Occipital lobe (tissue), 2 donors: ENCODE measurements at regions not wholly inside any gene's neighbourhood (a gene's known extent, or its start where the extent isn't known, plus 50 kb on each side); places are given as distances from the start of the nearest gene placed in this dataset. TPM values are rescaled to one million over a fixed set of nuclear protein-coding genes. Genes with fewer than 3 reads are reported as not detected.

Source experiments
- DNase-seq: peaks from one replicate; lab custom pipeline; 2025; lab: John Stamatoyannopoulos, UW
- small RNA-seq: library from RNA; depleted of rRNA; stranded (forward); fragments of <200 nt; gene quantifications from one replicate; pipeline ENCODE3, GENCODE V24; 2014

DNA sequence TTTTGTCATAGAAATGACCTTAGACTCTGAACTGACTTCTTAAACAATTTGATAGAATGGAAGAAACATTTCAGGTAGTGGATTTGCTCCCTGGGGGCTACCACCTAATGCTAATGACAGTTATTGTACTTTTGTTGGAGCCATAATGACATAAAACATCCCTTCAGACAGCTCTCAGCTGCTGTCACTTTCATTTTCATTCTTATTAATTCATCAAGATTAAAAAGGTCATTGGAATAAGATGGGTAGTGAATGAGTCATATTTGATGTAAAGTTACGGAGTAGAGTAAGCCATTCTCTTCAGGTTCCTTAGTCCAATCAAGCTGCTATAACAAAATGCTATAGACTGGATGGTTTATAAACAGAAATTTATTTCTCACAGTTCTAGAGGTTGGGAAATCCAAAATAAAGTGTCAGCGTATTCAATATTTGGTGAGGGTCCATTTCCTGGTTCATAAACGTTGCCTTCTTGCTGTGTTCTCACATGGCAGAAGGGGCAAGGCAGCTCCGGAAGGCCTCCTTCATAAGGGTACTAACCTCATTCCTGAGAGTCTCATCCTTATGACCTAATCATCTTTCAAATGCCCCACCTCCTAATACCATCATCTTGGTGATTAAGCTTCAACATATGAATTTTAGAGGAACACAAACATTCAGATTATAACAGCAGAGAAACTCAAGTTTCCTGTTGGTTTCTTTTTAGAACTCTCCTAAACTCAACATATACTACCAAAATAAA is 268.5 kb downstream of the ARAP2 start:
- no peak for DNase-seq

DNA sequence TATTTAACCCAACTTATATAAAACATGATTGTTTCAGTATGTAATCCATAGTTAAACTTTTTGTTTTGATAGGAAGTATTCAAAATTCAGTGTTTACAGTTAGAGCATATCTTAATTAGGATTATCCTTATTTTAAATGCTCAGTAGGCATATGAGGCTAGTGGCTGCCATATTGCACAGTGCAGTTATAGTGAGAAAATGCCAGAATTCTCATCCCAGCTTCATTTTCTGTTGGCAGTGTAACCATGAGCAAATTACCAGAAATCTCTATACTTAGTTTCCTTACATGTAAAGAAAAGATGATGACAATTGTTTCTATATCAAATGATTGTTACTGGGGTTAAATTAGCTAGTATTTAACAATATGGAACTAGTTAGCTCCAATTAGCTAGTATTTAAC is 265.8 kb downstream of the ARAP2 start:
- DNase-seq: no peak

DNA sequence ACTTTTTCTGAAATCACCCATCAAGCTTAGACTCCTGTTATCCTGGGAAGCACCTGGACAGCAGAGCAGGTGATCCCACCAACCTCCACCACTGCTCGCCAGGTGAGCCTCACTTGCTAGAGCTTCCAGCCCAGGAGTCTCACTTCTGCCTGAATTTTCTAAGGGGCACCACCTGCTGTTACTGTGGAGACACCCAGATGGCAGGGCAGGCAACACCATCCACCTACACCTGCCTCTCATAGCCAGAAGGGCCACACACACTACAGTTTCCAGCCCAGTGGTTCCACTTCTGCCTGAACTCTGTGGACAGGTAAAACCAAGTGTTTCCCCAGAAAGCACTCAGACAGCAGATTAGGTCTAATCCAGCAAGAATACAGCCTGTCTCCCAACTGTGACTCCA is 262.0 kb downstream of the ARAP2 start:
- no peak for DNase-seq

DNA sequence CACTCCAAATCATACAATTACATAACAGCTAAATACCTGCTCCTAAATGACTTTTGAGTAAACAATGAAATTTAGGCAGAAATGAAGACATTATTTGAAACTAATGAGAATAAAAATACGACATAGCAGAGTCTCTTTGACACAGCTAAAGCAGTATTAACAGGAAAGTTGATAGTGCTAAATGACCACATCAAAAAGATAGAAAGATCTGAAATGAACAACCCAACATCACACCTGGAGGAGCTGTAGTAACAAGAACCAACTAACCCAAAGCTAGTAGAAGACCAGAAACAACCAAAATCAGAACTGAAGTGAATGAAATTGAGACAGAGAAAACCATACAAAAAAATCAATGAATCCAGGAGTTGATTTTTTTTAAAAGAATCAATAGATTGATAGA is 257.8 kb downstream of the ARAP2 start:
- no peak for DNase-seq

DNA sequence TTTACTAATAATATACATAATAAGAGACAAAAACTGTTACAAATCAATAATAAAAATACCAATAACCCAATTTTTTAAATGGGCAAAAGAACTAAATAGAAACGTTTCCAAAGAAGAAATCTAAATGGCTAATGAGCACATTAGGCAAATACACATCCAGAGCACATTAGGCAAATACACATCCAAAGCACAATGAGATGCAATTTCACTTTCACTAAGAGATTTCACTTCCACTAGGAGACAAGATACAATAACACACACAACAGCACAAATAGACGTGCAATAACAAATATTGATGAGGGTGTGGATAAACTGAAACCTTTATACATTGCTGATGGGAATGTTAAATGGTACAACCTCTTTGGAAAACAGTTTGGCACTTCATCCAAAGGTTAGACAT is 250.7 kb downstream of the ARAP2 start:
- DNase-seq: no peak

DNA sequence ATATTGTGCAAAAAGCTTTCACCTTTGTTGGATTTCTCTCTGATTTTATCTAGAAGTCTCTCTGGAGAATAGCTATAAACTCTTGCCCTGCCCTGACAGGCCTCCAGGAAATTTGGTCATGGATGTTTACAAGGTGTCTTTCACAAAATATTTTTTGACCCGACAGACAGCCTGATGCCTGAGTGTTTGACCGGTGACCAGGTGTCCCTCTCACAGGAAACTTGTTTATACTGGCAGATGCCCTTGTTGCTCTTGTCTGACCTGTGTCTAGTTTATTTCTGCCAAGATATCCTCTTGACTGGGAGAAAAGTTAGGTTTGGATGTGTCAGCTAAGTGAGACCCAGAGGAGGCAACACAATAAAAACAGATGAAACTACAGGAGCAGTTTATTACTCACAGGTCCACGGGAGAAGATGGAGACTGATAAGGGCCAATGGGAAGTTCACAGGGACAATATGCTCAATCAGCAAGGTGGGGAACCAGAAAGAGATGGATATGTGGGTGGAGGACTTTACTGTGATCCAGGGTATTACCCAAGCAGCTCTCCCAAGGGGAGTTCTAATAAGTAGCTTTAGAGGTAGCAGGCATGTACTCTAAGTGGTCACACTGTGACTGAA is 243.3 kb downstream of the ARAP2 start:
- DNase-seq: no peak

DNA sequence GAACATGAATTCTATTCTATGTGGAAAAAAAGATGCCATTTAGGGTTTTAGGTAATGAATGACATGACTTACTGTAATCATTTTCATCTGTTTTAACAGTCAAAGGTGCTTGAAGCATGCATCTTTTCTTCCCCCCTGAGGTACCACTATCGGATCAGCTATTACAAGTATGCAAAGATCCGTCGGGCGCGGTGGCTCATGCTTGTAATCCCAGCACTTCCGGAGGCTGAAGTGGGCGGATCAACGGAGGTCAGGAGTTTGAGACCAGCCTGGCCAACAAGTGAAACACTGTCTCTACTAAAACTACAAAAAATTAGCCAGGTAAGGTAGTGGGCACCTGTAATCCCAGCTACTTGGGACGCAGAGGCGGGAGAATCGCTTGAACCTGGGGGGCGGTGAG is 241.3 kb downstream of the ARAP2 start:
- no peak for DNase-seq

DNA sequence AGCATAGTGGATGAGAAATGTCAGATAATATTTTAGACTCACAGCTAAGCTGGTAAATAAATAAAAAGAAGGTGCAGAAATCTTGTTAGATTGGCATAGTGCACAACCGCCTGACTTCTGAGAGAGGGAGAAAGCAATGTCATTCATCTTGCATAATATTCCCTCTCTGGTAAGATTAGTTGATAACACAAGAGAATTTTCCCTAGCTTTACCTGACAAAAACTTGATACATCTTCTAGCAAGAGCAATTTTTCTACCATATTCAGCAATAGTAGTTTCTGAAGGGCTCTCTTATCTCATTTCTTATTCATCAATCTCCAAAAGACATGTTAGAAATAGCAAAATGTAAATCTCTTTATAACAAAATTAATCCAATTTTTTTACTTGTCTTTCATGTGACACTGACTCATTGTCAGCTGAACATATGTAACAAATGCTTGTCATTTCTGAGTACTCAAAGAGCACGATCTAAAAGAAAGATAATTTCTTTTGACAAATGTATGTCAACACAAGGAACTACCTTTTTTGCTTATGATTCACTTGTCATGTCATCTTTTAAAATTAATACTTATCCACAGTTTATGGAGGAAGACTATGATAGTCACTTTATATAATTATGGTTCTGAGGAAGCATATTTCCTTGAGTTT is 240.0 kb downstream of the ARAP2 start:
- no peak for DNase-seq

DNA sequence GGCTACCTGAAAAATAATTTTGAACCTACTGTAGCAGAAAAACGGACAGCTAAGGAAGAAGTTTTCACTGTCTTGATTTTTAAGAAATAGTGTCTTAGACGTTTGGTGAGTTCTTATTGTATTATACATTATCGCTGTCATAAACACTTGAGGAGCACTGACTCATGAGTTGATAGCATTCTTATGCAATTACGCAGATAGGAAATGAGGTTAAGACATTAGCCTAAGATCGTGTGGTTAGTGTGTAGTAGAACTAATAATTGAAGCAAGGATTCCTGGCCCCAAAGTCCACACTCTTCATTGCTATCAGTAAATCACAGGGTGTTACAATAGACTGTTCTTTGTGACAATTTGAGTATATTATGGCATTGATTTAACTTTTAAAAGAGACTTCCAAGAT is 238.1 kb downstream of the ARAP2 start:
- DNase-seq: no peak

DNA sequence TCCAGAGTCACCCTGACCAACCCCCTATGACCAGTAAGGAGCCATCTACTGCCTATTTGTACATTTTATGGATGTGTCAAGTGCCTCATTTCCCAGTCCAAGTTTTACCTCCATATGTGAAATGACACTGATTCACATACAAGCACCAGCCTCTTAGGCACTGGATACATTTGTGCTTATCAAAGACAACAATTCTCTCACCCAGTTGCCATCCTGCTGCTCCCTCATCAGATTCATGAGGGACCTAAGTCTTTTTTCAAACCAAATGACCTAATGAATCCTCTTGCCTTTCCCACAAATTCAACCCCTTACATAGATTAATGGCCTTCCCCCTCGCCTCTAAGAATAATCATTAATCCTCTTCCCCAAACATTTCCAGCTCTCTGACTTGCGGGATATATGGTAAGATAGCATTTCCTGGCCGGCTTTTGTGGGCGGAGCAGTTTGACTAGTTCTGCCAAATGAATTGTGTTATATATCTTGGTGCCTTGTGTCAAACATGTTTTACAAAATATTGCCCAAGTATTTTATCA is 233.9 kb downstream of the ARAP2 start:
- DNase-seq: no peak

DNA sequence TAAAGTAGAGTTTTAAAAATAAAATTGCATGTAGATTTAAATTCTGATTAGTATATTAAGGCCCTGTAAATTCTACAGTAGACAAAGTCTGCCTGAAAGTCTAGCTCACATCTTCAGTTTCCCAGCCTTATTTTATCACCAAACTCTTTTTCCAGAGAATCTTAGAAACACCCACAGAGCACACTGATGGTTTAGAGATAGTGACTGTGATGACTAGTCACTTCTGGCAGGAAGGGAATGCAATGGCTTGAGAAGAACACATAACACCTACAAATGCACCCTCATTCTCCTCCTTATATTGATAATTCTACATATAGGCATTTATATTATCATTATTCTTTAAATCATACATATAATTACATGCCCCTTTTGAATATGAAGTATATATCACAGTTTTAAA is 232.9 kb downstream of the ARAP2 start:
- no peak for DNase-seq

DNA sequence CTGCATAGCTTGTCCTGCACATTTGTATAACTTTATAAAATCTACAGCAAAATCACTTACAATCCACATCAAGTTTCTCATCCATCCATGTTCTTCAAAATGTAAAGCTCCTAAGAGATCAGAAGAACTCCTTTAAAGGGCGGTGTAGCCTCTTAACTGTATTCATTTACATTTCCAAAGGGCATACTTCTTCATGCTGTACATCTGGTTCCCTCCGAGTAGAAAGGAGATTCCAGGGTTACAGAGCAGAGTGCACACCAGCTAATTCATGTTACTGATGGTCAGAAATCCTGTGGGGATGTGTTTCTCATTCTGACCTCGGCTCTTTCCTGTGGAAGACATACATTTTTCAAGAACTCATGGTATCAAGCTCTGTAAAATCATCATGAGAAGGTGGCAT is 231.8 kb downstream of the ARAP2 start:
- DNase-seq: no peak

DNA sequence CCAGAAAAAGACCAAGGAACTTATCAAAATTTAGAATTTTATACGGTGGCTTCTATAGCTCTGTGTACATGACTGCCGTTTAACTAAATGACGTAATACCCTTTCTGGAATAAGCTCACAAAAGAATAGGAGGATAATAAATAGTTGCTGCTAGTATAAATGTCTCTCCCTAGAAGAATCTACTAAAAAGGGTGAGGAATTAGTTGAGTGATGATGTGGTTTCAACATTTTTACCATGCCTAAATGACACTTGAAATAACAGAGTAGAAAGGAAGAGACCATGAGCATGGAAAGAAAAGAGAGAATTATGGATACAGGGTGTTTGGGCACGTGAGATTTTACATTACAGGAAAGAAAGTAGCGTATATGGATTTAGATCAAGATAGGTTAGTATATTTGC is 231.1 kb downstream of the ARAP2 start:
- DNase-seq: no peak

Small RNAs in the stretch of these regions (small RNA-seq; reads per million reads assigned to genes)
- not detected for gene AC097535.2
- gene RF01210: not detected
- not detected for gene RNU6-573P
